IMR-90 (cell line): ENCODE measurements at regions not wholly inside any gene's neighbourhood (a gene's known extent, or its start where the extent isn't known, plus 50 kb on each side); places are given as distances from the start of the nearest gene placed in this dataset.

Source experiments
- ATAC-seq: fragments of 200-7000 bp; cut with Tn5 transposase; 2 replicates; pipeline ENCODE4 v1.9.1; 2020; ENCODE audit warnings: low read depth, mild to moderate bottlenecking, moderate library complexity
- BruUV-seq: library from RNA; stranded (reverse); fragments of 400-500 nt; replicated peaks from 2 replicates; lab custom pipeline; 2021; lab: Mats Ljungman, UMichigan
- CTCF ChIA-PET: fragments of 300-600 bp; formaldehyde crosslinking; extraction: SDS; loops from one replicate; lab custom pipeline; 2021; ENCODE audit warnings: antibody characterized with exemption; lab: Yijun Ruan, JAX
- POLR2A ChIA-PET: fragments of 300-600 bp; sonication (Branson Sonifier 250); formaldehyde crosslinking; loops from one replicate; lab custom pipeline; 2022; ENCODE audit warnings: antibody characterized with exemption; ENCODE audit not compliant: unreplicated experiment; lab: Charles Lee
- DNase-seq: peaks from one replicate; pipeline ENCODE4 v3.0.0; 2013
- H2AFZ ChIP-seq: replicated peaks from 2 replicates; pipeline ENCODE3; 2013; ENCODE audit warnings: low read length, mild to moderate bottlenecking; ENCODE audit not compliant: poor library complexity
- H2AK5ac ChIP-seq: 2 replicates; pipeline ENCODE4 v1.6.1; 2013; ENCODE audit warnings: low read depth, low read length, inconsistent platforms
- H2AK9ac ChIP-seq: replicated peaks from 2 replicates; pipeline ENCODE3; 2013; ENCODE audit warnings: mild to moderate bottlenecking, low read depth, low read length, moderate library complexity; ENCODE audit not compliant: poor library complexity
- H2BK120ac ChIP-seq: 2 replicates; pipeline ENCODE4 v1.6.1; 2013; ENCODE audit warnings: low read depth, low read length, inconsistent platforms
- H2BK15ac ChIP-seq: 3 replicates; pipeline ENCODE4 v1.6.1; 2013; ENCODE audit warnings: low read depth, low read length, inconsistent platforms
- H2BK20ac ChIP-seq: 2 replicates; pipeline ENCODE4 v1.6.1; 2013; ENCODE audit warnings: low read depth, mild to moderate bottlenecking, inconsistent platforms, low read length, moderate library complexity
- H2BK5ac ChIP-seq: 2 replicates; pipeline ENCODE4 v1.6.1; 2013; ENCODE audit warnings: mild to moderate bottlenecking, low read depth, low read length, inconsistent platforms; ENCODE audit not compliant: poor library complexity, severe bottlenecking
- H3K14ac ChIP-seq: replicated peaks from 2 replicates; pipeline ENCODE4 v1.6.1; 2013; ENCODE audit warnings: low read depth, low read length, inconsistent platforms
- H3K18ac ChIP-seq: 2 replicates; pipeline ENCODE4 v1.6.1; 2013; ENCODE audit warnings: low read depth, low read length, control low read depth
- H3K23ac ChIP-seq: 2 replicates; pipeline ENCODE4 v1.6.1; 2013; ENCODE audit warnings: low read depth, low read length, inconsistent platforms
- H3K27ac ChIP-seq: 2 replicates; pipeline ENCODE4 v1.5.1; 2013; ENCODE audit warnings: mild to moderate bottlenecking, control low read depth, low read length; ENCODE audit not compliant: insufficient read depth
- H3K27me3 ChIP-seq: 2 replicates; pipeline ENCODE4 v1.6.1; 2013; ENCODE audit warnings: low read length; ENCODE audit not compliant: control insufficient read depth, insufficient read depth
- H3K36me3 ChIP-seq: 2 replicates; pipeline ENCODE4 v1.6.1; 2013; ENCODE audit warnings: low read length, mixed read lengths; ENCODE audit not compliant: control insufficient read depth, insufficient read depth
- H3K4ac ChIP-seq: 2 replicates; pipeline ENCODE4 v1.6.1; 2013; ENCODE audit warnings: low read depth, low read length, inconsistent platforms
- H3K4me1 ChIP-seq: 2 replicates; pipeline ENCODE4 v1.6.1; 2013; ENCODE audit warnings: low read length, mixed read lengths; ENCODE audit not compliant: control insufficient read depth, insufficient read depth
- H3K4me2 ChIP-seq: 2 replicates; pipeline ENCODE4 v1.6.1; 2013; ENCODE audit warnings: low read depth, mild to moderate bottlenecking, control low read depth, low read length, moderate library complexity
- H3K4me3 ChIP-seq: 2 replicates; pipeline ENCODE4 v1.5.1; 2013; ENCODE audit warnings: low read depth, mild to moderate bottlenecking, control low read depth, low read length, moderate library complexity; ENCODE audit not compliant: insufficient read depth
- H3K56ac ChIP-seq: 2 replicates; pipeline ENCODE4 v1.6.1; 2013; ENCODE audit warnings: low read length, inconsistent platforms; ENCODE audit not compliant: insufficient read depth; ENCODE audit errors: extremely low read depth
- H3K79me1 ChIP-seq, 2 experiments: 2 replicates each; pipeline ENCODE4 v1.6.1; 2013; ENCODE audit warnings: low read length in 2 of 2, inconsistent platforms in 1 of 2, low read depth in 1 of 2
- H3K9ac ChIP-seq: 2 replicates; pipeline ENCODE4 v1.6.1; 2013; ENCODE audit warnings: low read depth, low read length, control low read depth
- H3K9me1 ChIP-seq: 2 replicates; pipeline ENCODE4 v1.6.1; 2013; ENCODE audit warnings: low read length, inconsistent platforms; ENCODE audit not compliant: insufficient read depth
- H3K9me3 ChIP-seq: 2 replicates; pipeline ENCODE4 v1.6.1; 2013; ENCODE audit warnings: low read length; ENCODE audit not compliant: control insufficient read depth, insufficient read depth
- H4K20me1 ChIP-seq: 2 replicates; pipeline ENCODE4 v1.6.1; 2013; ENCODE audit warnings: low read length, inconsistent platforms; ENCODE audit not compliant: insufficient read depth
- H4K5ac ChIP-seq: 2 replicates; pipeline ENCODE4 v1.6.1; 2013; ENCODE audit warnings: mild to moderate bottlenecking, low read depth, low read length, control low read depth
- H4K8ac ChIP-seq, 2 experiments: 2 replicates each; pipeline ENCODE4 v1.6.1; 2013; ENCODE audit warnings: low read depth in 2 of 2, low read length in 2 of 2, control low read depth in 1 of 2, inconsistent platforms in 1 of 2
- H4K91ac ChIP-seq: 2 replicates; pipeline ENCODE4 v1.6.1; 2013; ENCODE audit warnings: low read depth, low read length, inconsistent platforms; ENCODE audit not compliant: insufficient read depth
- POLR2A ChIP-seq: IDR thresholded peaks from 2 replicates; pipeline ENCODE4 v1.6.1; 2012; ENCODE audit warnings: mild to moderate bottlenecking, low read depth, low read length
- RAD21 ChIP-seq: IDR thresholded peaks from 2 replicates; pipeline ENCODE4 v1.6.1; 2012; ENCODE audit warnings: low read length, improper control_type of control experiment
- USF2 ChIP-seq: fragments of 150-350 bp; IDR thresholded peaks from 2 replicates; pipeline ENCODE4 v1.6.1; 2017; ENCODE audit warnings: mild to moderate bottlenecking, antibody characterized with exemption, low read length, low read depth
- WGBS, 2 experiments: methylation state at CpG; one replicate each; pipeline versions ENCODE4 v1.1.5 to v1.1.7; 2013; ENCODE audit warnings: missing lambda C conversion rate in 2 of 2; ENCODE audit not compliant: insufficient read length in 1 of 2; ENCODE audit errors: extremely low coverage in 2 of 2; 5-methylcytosine and 5-hydroxymethylcytosine counted together
- dilution Hi-C: fragments of 300-500 bp; cut with HindIII; formaldehyde crosslinking; loops from one replicate; pipeline ENCODE4 v1.14.3; 2018; ENCODE audit warnings: low sequenced_read_pairs; ENCODE audit not compliant: unreplicated experiment
- in situ Hi-C: fragments of 300-500 bp; cut with MboI; formaldehyde crosslinking; loops from 3 replicates; pipeline ENCODE4 v1.14.3; 2019; ENCODE audit warnings: low sequenced_read_pairs, inconsistent platforms, mixed read lengths
- intact Hi-C: fragments of 100-400 bp; cut with micrococcal nuclease; formaldehyde crosslinking; loops from 2 replicates; pipeline ENCODE4 v1.10.0; 2022

GRCh38 chr11:130553306-130553705, 104.9 kb downstream of the ADAMTS15 start:
- Histone ChIP-seq H4K20me1 (peaks cover 4% of the 10 kb centered on the region; the same call in 1 of the 2 replicates), H3K79me1 (no peaks in the 10 kb centered on the region), H3K27ac (no peak overlapping the region), H4K5ac (peak overlapping the region; percentile 5), H2AFZ (no peak overlapping the region), H3K9me3 (no peaks in the 10 kb centered on the region), H2AK5ac (no peak overlapping the region), H2AK9ac (no peak overlapping the region), H3K4me3 (no peak overlapping the region), H3K56ac (no peak overlapping the region), H4K91ac (no peak overlapping the region), H3K36me3 (no peaks in the 10 kb centered on the region), H3K4ac (no peak overlapping the region), H2BK120ac (no peak overlapping the region), H3K23ac (no peak overlapping the region), H3K9me1 (peaks cover 3% of the 10 kb centered on the region; the same call in 1 of the 2 replicates), H4K8ac (no peak overlapping the region), H3K9ac (no peak overlapping the region), H2BK5ac (no peak overlapping the region), H3K4me1 (peaks cover 15% of the 10 kb centered on the region), H3K4me2 (no peak overlapping the region), H3K27me3 (no peaks in the 10 kb centered on the region; the same call in 1 of the 2 replicates), H3K14ac (0 out of 2 replicates have a peak overlapping the region, but pooled peaks have one; percentile 29), H2BK20ac (no peak overlapping the region), H3K18ac (peak overlapping the region; percentile 63; the same call in 1 of the 2 replicates), H2BK15ac (no peak overlapping the region)
- no CpG with 5 or more reads among the region's 1 CpG for WGBS, 2 experiments
- TF ChIP-seq RAD21: no peak
- TF ChIP-seq POLR2A: no peak
- TF ChIP-seq USF2: no peak
- DNase-seq (peak; percentile 39), ATAC-seq (no peak)
- BruUV-seq: no TSS peak
- in situ Hi-C loops (no loop called here), intact Hi-C loops (no loop called here), dilution Hi-C loops (no loop called here)
- ChIA-PET POLR2A (no interaction called here), CTCF (no interaction called here)
